ENCODE measurements at regions not wholly inside any gene's neighbourhood (a gene's known extent, or its start where the extent isn't known, plus 50 kb on each side); places are given as distances from the start of the nearest gene placed in this dataset.
"Not testable (repeated sequence)": the region's sequence is repeated elsewhere in the genome, so short reads cannot be mapped to it uniquely, and the experiment has no call there.

GRCh38 chr3:160098261-160098908 lies 109.8 kb downstream of the IL12A start:
- peak; percentile 47 for DNase-seq

DNA sequence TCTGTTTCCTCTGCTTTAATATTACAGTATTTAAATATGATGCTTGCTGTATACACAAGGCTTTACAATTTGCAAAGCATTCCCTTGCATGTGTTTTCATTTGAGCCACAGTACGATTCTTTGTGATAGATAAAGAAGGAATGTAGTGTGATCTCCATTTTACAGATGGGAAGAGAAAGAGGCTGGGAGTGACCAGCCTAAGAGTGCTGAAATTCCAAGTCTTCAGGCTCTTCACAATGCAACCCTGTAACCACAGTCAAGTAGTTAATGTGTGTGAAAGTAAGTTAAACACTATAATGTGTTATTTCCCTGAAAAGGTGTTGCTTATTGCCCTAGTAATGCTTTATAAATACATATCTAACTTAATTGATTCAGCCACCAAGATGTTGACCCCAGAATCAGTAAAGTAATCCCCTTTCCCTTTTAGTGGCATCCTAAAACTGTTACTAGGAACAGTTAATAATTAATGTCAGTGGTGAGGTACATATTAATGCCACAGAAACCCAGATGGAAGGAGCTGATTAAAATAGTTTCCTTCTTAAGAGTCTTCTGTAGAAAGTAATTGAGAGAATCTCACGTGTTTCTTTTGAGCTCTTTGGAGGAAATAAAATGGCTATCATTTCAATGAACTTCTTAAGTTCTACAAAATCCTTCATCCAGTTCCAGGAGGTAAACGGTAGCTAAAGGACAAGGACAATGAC lies 110.4 kb downstream of the IL12A start:
- no peak for DNase-seq

GRCh38 chr3:160099834-160100233 lies 111.2 kb downstream of the IL12A start:
- no peak for DNase-seq

GRCh38 chr3:160100610-160101009 lies 112.0 kb downstream of the IL12A start:
- DNase-seq = no peak

GRCh38 chr3:160102001-160102400 lies 113.4 kb downstream of the IL12A start:
- DNase-seq = not testable (repeated sequence)

DNA sequence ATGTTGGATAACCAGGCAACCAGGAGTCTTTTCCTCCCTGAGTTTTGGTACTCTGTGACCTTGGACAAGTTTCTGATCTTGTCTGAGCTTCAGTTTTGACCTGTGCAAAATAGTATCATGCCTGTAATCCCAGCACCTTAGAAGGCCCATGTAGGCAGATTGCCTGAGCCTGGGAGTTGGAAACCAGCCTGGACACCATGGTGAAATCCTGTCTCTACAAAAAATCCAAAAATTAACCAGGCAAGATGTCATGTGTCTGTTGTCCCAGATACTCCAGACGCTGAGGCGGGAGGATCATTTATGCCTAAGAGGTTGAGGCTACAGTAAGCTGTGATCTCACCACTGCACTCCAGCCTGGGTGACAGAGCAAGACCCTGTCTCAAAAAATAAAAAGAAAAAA lies 114.8 kb downstream of the IL12A start:
- no peak for DNase-seq

DNA sequence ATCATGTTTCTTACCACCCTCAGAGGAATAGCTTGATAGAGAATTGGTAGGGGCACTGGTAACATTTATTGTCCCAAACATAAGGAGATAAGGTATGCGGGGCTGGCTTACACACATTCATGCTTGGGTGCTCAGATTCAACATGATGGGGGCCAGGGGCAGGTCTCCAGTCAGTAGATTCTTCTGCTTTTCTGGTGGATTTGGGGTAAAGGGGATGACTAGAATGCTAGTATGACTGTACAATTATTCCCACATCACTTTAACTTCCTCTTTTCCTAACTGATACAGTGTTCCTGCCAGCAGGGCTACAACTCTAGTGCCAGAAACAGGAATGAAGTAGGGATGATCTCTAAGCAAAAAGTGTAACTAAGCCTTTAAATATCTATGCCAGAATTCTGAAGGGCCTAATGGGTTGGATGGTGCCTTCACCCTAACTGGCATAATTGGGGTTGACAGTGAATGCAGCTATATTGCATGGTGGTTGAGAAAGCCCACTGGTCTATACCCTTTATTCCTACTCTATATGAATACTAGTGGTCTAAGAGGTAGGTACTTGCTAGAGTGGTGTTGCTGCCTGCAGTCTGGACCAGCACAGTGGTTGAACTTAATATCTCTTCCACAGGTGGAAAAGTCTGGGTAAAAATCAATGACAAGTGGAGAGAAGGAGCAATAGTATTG lies 117.4 kb downstream of the IL12A start:
- DNase-seq = no peak

GRCh38 chr3:160106905-160107861 lies 118.0 kb upstream of the C3orf80 start:
- DNase-seq = no peak

DNA sequence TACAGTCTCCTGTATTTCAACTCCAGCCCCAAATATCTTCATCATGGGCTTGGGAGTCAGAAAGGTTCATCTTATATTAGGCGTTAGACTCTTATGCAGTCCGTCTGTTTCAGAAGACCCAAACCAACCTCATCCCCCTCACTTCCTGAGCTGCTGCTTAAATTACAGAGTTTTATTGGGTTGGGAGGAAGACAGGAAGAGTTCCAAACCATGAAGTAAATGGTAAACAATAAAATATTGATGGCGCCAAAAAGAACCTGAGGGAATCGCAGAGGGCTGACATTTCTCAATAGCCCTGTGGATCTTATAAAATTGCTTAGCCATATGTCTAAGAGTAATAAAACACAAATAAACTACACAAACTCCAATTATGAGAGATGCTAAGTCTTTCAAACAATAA lies 116.9 kb upstream of the C3orf80 start:
- no peak for DNase-seq

DNA sequence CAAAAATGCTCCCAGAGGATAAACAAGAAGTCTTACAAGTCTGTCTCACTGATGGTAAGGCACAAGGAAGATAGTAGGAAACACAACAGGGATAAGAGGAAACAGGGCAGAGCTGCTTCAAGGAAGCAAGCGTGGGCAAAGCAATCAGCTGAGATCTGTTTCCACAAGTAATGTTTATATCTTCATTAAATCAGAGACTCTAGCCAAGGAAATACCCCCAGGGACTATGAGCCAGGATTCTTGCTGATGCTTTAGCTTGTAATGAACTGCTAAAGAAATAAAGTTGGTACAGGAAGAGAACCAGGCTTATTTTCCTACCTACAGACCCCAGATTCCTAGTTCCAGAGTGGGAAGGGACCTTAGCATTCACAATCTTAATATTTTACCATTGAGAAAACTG lies 112.7 kb upstream of the C3orf80 start:
- DNase-seq = no peak

DNA sequence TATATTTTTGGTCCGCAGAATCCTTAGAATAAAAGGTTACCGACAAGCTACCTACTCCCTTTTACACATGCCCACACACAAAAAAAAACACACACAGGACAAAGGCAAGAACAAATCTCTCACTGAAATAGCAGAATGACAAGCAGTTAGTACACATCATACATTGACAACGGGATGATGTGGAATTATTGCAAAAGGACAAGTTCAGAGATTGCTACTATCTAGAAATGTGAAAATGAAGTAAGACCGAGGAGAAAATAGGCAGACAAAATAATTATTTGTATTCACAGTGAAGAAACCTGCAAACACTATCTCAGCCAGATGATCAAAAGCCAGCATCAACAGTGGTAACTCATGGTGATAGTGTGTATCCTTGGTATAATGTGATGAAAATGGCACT lies 112.2 kb upstream of the C3orf80 start:
- no peak for DNase-seq

DNA sequence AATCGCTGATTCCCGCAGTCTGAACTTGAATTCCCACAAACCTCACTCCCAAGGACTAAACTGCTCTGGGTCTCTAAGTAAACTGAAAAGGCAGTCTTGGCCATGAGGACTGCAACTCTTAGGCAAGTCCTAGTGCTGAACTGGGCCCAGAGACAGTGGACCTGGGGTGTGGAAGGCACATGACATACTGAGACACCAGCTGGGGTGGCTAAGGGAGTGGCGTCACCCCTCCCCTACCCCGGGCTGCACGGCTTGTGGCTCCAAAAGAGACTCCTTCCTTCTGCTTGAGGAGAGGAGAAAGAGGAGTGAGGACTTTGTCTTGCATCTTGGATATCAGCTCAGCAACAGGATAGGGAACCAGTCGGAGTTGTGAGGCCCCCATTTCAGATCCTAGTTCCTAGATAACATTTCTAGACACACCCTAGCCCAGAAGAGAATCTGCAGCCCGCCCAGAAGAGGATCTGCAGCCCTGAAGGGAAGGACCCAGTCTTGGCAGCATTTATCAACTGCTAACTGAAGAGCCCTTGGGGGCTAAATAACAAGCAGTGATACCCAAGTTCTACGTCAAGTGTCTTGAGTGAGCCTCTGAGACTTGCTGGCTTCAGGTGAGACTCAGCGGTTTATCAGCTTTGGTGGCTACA lies 110.7 kb upstream of the C3orf80 start:
- no peak for DNase-seq

- no peak for DNase-seq
Observed at GRCh38 chr3:160115387-160115786, 109.8 kb upstream of the C3orf80 start.

DNA sequence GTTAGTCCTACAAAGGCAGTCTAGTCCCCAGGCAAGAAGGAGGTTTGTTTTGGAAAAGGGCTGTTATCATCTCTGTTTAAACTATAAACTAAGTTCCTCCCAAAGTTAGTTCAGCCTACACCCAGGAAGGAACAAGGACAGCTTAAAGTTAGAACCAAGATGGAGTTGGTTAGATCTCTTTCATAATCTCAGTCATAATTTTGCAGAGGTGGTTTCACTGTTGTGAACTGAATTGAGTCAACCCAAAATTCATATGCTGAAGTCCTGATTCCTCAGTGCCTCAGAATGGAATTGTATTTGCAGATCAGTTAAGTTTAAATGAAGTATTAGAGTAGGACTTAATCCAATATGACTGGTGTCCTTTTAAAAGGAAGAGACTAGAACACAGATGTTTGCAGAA lies 101.0 kb upstream of the C3orf80 start:
- no peak for DNase-seq

GRCh38 chr3:160125258-160125657 lies 100.0 kb upstream of the C3orf80 start:
- no peak for DNase-seq

- peak; percentile 9 for DNase-seq
Observed at GRCh38 chr3:160126051-160126450, 99.2 kb upstream of the C3orf80 start.

DNA sequence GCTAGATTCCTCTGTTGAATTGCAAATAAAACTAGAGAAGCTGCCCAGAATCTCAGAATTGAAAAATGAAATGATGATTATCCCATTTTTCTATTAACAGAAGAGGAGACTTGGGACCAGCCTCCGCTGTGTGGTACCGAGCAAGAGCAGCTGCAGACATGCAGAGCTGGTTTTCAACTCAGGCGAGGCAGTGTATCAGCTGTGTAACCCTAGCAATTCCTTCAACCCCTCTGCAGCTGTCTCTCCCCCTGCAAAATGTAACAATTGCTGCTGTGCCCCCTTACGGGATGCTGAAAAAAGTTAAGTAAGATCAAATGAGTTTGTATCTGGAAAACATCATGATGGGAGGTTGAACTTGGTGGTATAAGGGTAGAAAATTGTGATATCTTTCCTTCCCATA lies 98.5 kb upstream of the C3orf80 start:
- DNase-seq = no peak

DNA sequence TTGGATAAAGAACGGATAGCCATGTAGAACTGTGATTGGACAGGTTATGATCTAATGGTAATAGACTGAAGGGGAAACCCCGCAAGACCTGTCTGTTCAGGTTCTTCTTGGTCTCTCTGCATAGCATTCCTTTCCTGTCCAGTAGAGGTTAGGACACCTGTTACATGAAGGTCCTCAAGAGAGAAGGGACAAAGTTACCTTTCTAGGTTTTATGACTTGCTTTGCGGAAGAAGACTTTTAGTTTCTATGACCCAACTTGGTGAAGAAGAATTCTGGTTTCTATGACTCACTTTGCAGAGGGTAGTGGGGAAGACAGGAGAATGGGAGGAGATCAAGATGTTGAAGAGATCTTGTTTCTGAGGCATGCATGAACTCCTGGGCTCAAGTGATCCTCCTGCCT lies 97.9 kb upstream of the C3orf80 start:
- no peak for DNase-seq

- DNase-seq = no peak
Observed at GRCh38 chr3:160128056-160128455, 97.2 kb upstream of the C3orf80 start.

GRCh38 chr3:160129459-160130061 lies 95.7 kb upstream of the C3orf80 start:
- peak; percentile 85 for DNase-seq

- DNase-seq = no peak
Observed at GRCh38 chr3:160130071-160130470, 95.2 kb upstream of the C3orf80 start.

GRCh38 chr3:160130950-160131349 lies 94.3 kb upstream of the C3orf80 start:
- DNase-seq = no peak
